ENCODE measurements at regions not wholly inside any gene's neighbourhood (a gene's known extent, or its start where the extent isn't known, plus 50 kb on each side); places are given as distances from the start of the nearest gene placed in this dataset.

- TF ChIP-seq CTCF (IDR thresholded peaks at IDR 0.05) (no peak), POLR2A (IDR thresholded peaks at IDR 0.05) (no peak)
Observed at GRCh38 chr6:158920311-158920905, 79.6 kb downstream of the RSPH3 start.

Data from esophagus squamous epithelium (tissue), 4 donors.